IPS-11a (cell line): ENCODE measurements at regions not wholly inside any gene's neighbourhood (a gene's known extent, or its start where the extent isn't known, plus 50 kb on each side); places are given as distances from the start of the nearest gene placed in this dataset.
"Not testable (repeated sequence)": the region's sequence is repeated elsewhere in the genome, so short reads cannot be mapped to it uniquely, and the experiment has no call there.

Experiments used
- H3K4me3 ChIP-seq: one replicate; pipeline ENCODE4 v1.5.1; 2013; ENCODE audit warnings: low read depth, low read length, control low read depth

DNA sequence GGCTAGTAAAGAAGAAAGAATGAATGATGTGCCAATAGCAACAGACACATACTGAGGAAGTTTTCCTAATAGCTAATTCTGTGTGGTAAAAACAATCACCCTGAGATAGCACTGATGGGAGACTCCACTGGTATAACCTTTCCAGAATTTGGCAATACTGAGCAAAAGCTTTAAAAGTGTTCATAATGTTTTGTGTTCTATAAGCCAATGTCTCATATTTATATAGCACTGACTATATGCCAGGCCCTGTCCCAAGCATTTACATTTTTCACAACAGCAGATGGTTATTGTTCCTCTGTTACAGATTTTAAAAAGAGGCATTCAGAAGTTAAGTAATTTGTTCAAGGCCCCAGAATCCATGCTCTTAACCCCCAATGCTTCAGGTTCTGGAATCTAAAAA is 108.0 kb upstream of the DST start:
- H3K4me3 ChIP-seq: no peak overlapping the region

DNA sequence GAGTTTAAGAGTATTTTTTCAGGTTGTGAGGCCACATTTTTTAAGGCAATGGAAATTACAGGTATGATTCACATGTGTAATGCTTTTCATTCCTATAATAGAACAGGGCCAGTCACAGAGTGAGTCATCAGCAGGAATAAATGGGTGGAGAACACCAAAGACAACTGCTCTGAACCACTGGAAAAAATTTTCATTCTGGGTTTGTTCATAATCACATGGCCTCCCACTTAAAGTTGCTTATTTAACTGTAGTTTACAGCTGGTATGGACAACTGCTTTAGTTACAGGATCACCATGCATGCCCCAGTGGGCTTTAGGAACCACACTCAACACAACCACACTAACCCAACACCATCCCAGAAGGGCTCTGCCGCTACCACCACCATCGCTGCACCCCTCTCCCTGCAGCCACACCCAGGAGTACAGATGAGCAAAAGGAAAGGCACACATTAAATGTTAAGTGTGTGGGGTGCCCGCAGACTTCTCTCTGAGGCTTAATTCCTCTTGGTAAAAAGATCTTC is 107.0 kb upstream of the DST start:
- no peak overlapping the region for H3K4me3 ChIP-seq

DNA sequence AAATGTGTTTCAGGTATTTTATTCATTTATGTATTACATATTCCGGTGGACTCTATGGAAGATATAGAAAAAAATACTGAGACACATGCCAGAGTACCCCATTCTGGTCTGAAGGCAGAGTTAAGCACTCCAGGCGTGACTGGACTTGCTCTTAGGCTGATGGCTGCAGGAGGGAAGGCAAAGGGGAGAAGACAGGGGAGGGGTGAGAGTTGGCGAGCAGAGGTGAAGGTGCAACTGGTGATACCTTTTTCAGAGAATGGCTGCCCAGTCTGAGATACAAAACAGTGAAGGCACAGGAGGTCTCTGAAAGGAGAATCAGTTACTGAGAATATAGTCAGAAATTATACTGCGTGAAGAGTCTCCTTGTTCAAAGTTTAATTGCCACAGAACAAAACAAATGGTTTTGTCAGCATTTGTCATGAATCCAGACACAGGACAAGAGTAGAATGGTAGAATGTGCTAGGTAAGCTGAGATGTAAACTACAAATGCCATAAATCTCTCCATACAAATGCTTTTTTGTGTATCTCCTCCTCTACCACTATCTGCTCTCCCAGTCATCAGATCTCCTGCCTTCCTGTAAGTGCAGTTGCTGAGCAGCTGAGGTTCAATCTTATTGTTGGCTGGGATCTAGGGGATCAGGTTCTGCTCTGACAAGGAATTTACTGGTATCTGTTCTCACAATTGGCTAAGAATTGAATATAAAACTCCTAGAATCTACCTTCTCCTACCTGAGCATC is 104.2 kb upstream of the DST start:
- no peak overlapping the region for H3K4me3 ChIP-seq

DNA sequence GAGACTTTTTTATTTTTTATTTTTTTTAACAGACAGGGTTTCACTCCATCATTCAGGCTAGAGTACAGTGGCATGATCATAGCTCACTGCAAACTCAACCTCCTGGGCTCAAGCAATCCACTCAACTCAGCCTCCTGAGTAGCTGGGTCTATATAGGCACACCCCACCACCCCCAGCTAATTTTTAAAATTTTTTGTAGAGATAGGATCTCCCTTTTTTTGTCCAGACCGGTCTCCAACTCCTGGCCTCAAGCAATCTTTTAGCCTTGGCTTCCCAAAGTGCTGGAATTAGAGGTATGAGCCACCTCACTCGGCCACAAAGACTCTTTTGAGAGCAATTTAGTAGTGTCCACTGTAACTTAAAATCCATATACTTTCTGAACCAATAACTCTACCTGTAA is 103.3 kb upstream of the DST start:
- no peak overlapping the region for H3K4me3 ChIP-seq

DNA sequence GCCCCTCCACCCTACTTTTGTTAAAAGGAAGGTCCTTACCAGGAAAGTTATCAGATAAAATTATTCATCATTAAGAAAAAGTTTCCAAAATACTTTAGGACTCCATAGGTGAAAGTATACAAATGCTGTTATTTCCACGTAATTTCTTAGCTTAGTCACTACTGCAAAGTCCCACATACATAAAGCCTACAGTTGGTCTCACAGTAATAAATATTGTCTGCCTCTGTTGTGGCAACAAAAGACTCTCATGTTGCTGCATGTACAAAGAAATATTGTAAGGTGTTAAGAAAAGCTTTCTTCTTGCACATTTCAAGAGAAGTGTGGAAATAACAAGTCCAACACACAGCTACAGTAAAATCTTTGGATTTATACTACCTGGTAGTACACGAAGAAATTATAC is 102.4 kb upstream of the DST start:
- no peak overlapping the region for H3K4me3 ChIP-seq

DNA sequence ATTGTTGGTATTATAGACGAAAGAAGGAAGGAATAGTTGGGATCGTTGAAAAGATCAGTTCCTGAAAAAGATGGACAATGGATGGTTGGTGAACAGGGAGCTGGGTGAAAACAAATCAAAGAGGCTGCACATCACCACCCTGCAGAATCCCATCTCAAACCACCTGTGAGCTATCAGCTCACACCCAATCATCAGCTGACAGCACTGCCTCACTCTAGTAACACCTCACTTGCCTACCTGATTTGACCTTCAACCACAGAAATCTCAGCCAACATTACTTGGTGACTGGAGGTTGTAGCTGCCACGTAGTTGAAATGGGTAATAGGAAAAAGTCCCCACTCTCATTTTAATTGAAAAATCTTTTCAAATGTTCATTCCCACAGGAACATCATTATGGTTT is 101.8 kb upstream of the DST start:
- no peak overlapping the region for H3K4me3 ChIP-seq

DNA sequence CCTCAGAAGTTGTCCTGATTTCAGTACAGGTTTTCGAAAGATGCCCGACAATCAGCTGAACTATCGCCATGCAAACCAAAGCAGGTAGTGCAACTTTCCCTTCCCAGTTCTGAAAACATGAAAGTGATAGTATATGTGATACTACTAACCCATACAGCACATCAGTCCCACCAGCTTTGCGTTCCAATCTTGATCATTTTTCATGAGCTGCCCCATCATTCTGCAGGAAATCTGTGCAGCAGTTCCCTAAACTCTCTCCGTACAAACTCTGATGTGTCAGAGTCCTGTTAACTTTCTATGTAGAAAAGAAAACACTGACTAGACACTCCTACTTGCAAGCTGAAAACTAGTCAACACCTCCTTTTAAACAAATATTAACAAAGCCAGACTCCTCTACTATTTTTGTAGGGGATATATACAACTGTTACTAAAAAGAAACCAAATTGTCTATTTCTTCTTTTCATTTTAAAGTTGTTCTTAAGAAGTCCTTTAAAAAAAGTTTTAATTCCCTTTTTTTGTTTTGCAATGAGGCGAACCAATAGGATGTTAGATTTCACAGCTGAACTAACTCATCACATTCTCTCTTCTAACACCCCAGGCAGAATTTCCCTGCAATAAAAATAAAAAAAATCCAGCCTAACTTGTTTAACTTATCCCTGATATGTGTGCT is 99.6 kb upstream of the DST start:
- no peak overlapping the region for H3K4me3 ChIP-seq

DNA sequence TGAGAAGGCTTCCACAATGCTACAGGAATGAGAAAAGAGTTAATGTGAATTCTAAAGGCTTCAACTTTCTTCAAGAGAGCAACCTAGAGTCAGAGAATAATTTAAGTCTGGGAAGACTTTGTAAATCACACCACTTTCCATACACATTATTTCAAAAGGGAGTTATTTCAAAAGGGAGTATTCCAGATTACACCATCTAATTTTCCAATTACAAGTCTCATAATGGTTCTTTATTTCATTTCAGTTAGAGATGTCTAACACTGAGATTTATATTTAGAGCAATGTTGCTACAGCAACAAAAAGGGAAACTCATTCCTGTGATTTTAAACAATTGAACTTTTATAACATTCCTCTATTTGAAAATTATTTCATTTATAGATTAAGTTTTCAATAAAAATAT is 98.8 kb upstream of the DST start:
- H3K4me3 ChIP-seq: no peak overlapping the region

DNA sequence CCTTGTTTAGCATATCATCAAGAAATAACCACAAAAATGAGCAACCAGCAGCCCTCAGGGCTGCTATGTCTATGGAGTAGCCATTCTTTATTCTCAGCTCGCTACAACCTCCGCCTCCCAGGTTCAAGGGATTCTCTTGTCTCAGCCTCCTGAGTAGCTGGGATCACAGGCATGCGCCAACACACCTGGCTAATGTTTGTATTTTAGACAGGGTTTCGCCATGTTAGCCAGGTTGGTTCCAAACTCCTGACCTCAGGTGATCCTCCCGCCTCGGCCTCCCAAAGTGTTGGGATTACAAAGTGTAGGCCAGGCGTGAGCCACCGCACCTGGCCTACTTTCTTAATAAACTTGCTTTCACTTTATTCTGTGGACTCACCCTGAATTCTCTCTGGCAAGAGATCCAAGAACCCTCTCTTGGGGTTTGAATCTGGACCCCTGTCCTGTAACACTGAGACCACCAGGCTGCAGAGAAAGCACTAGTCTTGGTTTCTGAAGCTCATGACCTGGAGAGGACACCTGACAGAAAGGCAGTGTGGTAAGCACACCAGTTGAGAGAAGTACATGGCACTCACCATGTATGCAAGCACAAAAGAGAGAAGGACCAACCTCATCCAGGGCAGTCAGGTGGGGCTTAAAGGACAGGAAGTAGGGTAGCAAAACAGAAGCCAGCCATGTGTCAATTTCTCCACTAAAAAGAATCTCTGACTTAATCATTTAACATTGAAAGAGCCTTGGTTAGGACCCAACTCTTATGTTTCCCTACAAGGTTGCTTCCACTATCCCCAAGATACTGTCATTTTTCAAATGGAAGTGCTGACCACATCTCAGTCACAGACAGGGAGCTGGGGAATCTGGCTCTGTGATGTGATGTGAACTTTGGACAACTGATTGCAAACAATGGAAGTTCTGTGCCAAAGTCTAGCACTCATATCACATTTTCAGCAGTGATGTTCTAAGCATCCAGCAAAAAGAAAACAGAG is 97.4 kb upstream of the DST start:
- H3K4me3 ChIP-seq: no peak overlapping the region

DNA sequence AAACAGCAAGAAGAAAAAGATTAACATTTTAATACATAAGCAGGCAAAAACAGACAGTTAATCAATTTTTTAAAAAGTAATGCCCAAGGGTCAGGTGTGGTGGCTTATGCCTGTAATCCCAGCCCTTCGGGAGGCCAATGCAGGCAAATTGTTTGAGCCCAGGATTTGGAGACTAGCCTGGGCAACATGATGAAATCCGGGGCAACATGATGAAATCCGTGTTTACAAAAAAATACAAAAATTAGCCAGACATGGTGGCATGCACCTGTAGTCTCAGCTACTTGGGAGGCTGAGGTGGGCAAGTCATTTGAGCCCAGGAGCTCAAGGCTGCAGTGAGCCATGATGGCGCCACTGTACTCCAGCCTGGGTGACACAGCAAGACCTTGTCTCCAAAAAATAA is 94.1 kb upstream of the DST start:
- no peak overlapping the region for H3K4me3 ChIP-seq

DNA sequence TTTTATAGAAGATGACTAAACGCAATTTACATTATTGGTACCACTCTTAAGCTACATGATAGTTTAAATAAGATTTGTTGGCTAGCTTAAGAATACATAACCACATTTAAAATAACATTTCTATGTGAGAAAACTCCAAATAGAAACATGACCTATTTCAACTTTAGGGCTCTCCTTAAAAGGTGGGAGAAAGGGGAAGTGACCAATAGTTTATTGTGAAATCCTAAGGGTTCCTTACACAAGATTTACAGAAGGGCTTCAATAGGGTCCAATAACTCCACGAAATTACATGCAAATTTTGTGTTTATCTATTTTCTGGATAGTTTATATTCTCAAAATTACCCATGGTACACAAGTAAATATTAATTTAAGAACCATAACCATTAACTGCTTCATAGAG is 91.6 kb upstream of the DST start:
- no peak overlapping the region for H3K4me3 ChIP-seq

DNA sequence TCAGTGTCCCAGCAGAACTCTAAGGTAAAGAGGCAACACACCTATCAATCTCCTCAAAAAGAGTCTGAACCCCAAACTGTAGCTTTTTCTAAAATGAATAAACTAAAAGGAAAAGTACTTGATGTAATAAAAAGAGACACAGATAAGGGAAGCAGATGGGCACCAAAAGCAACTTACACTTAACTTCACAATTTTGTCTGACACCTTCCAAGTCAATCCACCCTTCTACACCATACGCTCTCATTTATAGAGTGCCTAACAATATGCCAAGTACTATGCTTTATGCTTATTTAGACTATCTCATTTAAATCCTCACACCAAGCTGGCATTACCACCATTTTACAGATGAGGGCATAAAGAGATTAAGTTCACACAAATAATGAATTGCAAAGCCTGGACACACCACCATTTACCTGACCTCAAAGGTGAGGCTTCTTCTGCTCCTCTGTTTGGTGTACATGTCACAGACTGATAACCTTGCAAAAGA is 90.6 kb upstream of the DST start:
- H3K4me3 ChIP-seq: no peak overlapping the region

DNA sequence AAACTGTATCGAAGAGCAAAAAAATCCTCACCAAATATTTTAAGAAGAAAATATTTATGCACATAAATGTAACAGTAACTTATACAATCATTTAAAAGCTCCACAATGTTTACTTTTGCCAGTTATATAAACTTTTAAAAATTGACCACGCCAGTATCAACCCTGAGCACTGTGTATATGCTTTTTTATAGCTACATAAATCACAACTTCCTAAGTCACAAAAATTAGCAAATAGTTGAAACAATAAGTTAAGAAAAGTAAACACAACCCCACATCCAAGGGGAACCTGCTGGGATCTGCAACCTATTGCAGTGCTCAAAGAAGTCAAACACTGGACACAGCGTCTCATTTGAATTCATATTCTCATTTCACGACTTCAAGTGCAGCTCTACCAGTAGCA is 89.8 kb upstream of the DST start:
- no peak overlapping the region for H3K4me3 ChIP-seq

DNA sequence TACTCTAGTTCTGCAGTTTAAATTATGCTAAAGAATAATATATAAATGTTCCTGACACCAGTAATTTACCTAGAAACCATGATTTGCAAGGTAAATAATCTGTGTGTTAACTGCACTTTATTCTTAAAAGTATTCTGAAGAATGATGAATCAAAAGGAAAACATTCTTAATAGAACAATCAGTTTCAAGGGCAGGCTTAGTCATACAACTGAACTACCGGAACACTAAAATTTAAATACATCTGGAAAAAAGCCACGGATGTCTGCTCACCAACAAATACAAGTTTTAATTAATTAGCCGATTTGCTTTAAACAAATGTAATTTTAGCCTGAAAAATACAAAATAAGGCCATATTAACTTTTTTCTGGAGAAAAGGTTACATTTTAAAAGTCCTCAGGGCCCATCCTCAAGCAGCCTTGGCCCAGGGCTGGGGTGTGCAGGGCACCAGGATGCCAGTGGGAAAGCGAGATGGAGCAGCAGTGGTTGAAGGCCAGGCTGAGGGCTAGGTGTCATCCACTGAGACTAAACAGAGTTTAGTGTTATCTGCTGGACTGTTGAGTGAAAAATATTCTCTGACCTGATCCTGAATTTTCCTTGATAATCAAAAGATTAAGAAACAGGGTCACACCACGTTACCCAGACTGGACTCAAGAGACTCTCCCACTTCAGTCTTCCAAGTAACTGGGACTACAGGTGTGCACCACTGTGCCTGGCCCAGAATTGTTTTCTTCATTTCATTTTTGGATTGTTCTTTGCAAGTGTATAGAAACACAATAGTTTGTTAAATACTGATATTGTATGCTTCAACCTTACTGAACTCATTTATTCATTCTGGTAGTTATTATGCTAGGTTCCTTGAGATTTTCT is 88.2 kb upstream of the DST start:
- no peak overlapping the region for H3K4me3 ChIP-seq

DNA sequence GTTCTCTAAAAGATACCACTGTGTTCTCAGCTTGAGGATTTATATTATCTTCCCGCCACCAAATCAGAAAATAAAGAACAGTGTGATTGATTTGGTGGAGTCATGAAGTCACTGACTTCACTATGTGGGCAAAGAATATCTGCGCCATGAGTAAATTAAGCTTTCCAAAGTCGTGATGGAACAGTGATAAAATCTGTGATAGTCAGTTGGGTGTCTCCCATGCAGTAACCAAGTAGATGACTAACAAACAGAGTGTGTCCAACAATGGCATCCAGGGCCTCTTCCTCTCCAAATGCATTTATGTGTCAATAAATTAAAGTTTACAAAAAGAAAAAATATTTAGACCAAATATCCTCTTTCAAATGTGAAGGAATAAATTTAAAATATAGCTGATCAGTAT is 87.0 kb upstream of the DST start:
- H3K4me3 ChIP-seq: no peak overlapping the region

DNA sequence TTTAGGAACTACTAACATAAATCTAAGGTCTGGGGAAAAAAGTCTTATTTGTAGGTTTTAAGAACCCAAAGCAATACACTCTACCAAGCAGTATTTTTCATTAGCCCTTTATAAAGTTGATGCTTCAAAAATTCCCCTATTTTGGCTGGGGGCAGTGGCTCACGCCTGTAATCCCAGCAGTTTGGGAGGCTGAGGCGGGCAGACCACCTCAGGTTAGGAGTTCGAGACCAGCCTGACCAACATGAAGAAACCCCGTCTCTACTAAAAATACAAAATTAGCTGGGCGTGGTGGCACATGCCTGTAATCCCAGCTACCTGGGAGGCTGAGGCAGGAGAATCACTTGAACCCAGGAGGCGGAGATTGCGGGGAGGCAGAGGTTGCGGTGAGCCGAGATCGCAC is 86.5 kb upstream of the DST start:
- not testable (repeated sequence) for H3K4me3 ChIP-seq

DNA sequence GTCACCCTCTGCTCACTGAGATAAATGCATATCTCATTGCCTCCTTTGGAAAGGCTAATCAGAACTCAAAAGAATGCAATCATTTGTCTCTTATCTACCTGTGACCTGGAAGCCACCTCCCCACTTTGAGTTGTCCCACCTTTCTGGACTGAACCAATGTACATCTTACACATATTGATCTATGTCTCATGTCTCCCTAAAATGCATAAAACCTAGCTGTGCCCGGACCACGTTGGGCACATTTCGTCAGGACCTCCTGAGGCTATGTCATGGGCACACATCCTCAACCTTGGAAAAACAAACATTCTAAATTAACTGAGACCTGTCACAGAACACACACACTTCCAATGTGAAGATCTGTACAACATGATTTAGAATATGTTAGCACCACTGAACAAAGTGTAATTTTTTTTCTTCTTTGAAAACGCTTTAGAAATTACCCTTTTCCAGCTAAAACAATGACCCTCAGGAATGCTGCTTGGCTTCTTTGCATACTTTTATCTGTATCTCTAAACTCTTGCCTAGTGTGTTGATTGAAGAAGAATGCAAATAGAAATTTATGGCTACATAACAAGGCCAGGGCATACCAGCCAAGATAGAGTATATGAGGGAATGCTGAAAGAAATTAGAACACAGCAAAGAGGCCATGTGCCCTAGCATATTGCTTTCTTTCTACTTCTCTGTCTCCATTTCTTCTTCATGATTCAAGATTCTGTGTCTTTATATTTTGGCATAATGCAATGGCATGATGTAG is 84.6 kb upstream of the DST start:
- no peak overlapping the region for H3K4me3 ChIP-seq

DNA sequence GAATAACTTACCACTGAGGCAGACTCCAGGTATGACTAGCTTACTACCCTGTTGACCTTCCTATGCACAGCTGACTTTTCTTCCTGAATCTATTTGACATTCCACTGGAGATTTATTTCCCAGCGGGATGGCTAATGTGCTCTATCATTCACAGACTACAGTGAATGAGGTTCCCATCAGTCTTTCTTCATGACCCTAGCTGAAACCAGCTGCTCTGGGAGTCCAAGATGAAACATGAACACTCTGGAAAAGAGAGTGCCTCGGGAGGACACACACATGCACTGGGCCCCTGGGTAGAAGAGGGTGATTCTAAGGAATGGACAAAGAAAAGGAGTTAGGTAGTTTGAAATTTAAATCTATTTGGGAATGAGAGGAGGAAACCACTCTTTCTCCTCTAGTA is 82.6 kb upstream of the DST start:
- no peak overlapping the region for H3K4me3 ChIP-seq

DNA sequence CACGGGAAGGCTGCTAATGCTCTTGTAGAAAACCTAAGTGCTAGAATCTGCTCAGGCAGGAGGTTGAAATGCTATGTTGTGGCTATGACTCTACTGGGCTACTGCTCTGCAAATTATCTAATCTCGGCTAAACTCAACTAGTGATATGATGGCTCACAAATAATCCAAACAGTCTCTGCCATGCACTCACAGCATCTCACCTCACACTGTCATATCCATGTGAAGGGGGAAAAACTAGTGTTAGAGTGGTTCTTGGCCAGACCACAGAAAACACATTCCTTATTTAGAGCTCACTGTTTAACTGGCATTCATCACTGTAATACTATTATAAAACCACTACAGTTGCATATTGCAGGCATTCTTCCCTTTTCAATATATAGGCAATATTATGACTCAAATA is 81.8 kb upstream of the DST start:
- no peak overlapping the region for H3K4me3 ChIP-seq

DNA sequence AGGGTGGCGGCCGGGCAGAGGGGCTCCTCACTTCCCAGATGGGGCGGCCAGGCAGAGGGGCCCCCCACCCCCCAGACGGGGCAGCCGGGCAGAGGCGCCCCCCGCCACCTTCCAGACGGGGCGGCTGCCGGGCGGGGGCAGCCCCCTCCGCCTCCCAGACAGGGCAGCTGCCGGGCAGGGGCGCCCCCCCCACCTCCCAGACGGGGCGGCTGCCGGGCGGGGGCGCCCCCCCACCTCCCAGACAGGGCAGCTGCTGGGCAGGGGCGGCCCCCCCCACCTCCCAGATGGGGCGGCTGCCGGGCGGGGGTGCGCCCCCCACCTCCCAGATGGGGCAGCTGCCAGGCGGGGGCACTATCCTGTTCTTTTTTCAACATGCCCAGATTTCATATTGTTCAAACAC is 78.2 kb upstream of the DST start:
- no peak overlapping the region for H3K4me3 ChIP-seq
